Lower leg skin (tissue), 4 donors: ENCODE measurements at regions not wholly inside any gene's neighbourhood (a gene's known extent, or its start where the extent isn't known, plus 50 kb on each side); places are given as distances from the start of the nearest gene placed in this dataset.
"Not testable (repeated sequence)": the region's sequence is repeated elsewhere in the genome, so short reads cannot be mapped to it uniquely, and the experiment has no call there.

Experiments used
- DNase-seq, 2 donors: peaks; one replicate each; pipeline ENCODE4 v3.0.0-alpha.2; 2019; ENCODE audit warnings: low spot score in 2 of 2
- H3K4me3 ChIP-seq: fragments of 200-600 bp; sonication (generic); 2 replicates; pipeline ENCODE4 v1.5.1; 2017; ENCODE audit warnings: mild to moderate bottlenecking, low read depth; ENCODE audit not compliant: poor library complexity, severe bottlenecking
- CTCF ChIP-seq, 3 donors: fragments of 450-650 bp; IDR thresholded peaks; one replicate each; pipeline ENCODE4 v1.5.1; 2016; ENCODE audit warnings: antibody characterized with exemption in 3 of 3, mild to moderate bottlenecking in 3 of 3, moderate library complexity in 2 of 3
- POLR2A ChIP-seq, 2 donors: fragments of 450-650 bp; IDR thresholded peaks; one replicate each; pipeline ENCODE4 v1.6.1; 2016 to 2017; ENCODE audit warnings: antibody characterized with exemption in 2 of 2, mild to moderate bottlenecking in 1 of 2, moderate library complexity in 1 of 2
- WGBS, 2 donors: methylation state at CpG; one replicate each; pipeline ENCODE4 v1.1.5; 2018; 5-methylcytosine and 5-hydroxymethylcytosine counted together
- intact Hi-C: fragments of 100-400 bp; cut with DNase I; formaldehyde crosslinking; loops from one replicate; pipeline ENCODE4 v1.15.0; 2023; ENCODE audit warnings: low total_unique reads

GRCh38 chr11:43172477-43172876 is 139.3 kb upstream of the API5 start:
- DNase-seq, result no peak
- H3K4me3 ChIP-seq, result no peak overlapping the region
- 87% methylated on average over 2 of the region's 2 CpGs for WGBS, 2 donors
- intact Hi-C loops, result no loop called here
- no peak for TF ChIP-seq POLR2A (IDR thresholded peaks at IDR 0.05)
- TF ChIP-seq CTCF (IDR thresholded peaks at IDR 0.05), result no peak

GRCh38 chr11:43177975-43178374 is 133.8 kb upstream of the API5 start:
- 80 to 86% methylated on average over 3 of the region's 3 CpGs for WGBS, 2 donors
- no peak for DNase-seq
- H3K4me3 ChIP-seq, result no peak overlapping the region
- intact Hi-C loops, result no loop called here
- TF ChIP-seq POLR2A (IDR thresholded peaks at IDR 0.05) (no peak), CTCF (IDR thresholded peaks at IDR 0.05) (no peak)

- DNase-seq, H3K4me3 ChIP-seq: not testable (repeated sequence)
Measured at GRCh38 chr11:43194459-43194858, 117.3 kb upstream of the API5 start.

GRCh38 chr11:43197379-43197778 is 114.4 kb upstream of the API5 start:
- no peak for DNase-seq
- no peak for TF ChIP-seq CTCF (IDR thresholded peaks at IDR 0.05)
- no peak for TF ChIP-seq POLR2A (IDR thresholded peaks at IDR 0.05)
- no peak overlapping the region for H3K4me3 ChIP-seq
- intact Hi-C loops, result no loop called here
- WGBS, 2 donors, result 16 to 17% methylated on average over 1 of the region's 1 CpG

More at GRCh38 chr11:43194459-43194858, 117.3 kb upstream of the API5 start:
- intact Hi-C loops, result not testable (repeated sequence)

- H3K4me3 ChIP-seq, result no peak overlapping the region
- intact Hi-C loops, result no loop called here
- DNase-seq, result no peak
- WGBS, 2 donors, result 48 to 50% methylated on average over 1 of the region's 1 CpG
- TF ChIP-seq CTCF (IDR thresholded peaks at IDR 0.05), result no peak
- TF ChIP-seq POLR2A (IDR thresholded peaks at IDR 0.05), result no peak
Measured at GRCh38 chr11:43200031-43200430, 111.8 kb upstream of the API5 start.

- WGBS, 2 donors, result 71 to 78% methylated on average over 4 to 9 of the region's 10 CpGs
- TF ChIP-seq POLR2A (IDR thresholded peaks at IDR 0.05) (no peak), CTCF (IDR thresholded peaks at IDR 0.05) (no peak)
- H3K4me3 ChIP-seq, result no peak overlapping the region
- DNase-seq, result no peak
- intact Hi-C loops, result no loop called here
Measured at GRCh38 chr11:43212279-43212678, 99.5 kb upstream of the API5 start.
